GM21528 (cell line): ENCODE measurements at regions not wholly inside any gene's neighbourhood (a gene's known extent, or its start where the extent isn't known, plus 50 kb on each side); places are given as distances from the start of the nearest gene placed in this dataset.
"Not testable (repeated sequence)": the region's sequence is repeated elsewhere in the genome, so short reads cannot be mapped to it uniquely, and the experiment has no call there.

Experiments
- ATAC-seq: cut with Tn5 transposase; IDR thresholded peaks from one replicate; pipeline ENCODE4 v1.9.1; 2021; ENCODE audit warnings: mild to moderate bottlenecking, moderate library complexity; ENCODE audit not compliant: unreplicated experiment, low FRiP score

GRCh38 chr13:54248306-54248705 is 1219.7 kb downstream of the OLFM4 start:
- no peak for ATAC-seq

GRCh38 chr13:54261856-54262255 is 1233.2 kb downstream of the OLFM4 start:
- no peak for ATAC-seq

- no peak for ATAC-seq
Measured at GRCh38 chr13:54263868-54264267, 1235.3 kb downstream of the OLFM4 start.

- ATAC-seq: not testable (repeated sequence)
Measured at GRCh38 chr13:54267253-54267668, 1238.6 kb downstream of the OLFM4 start.

GRCh38 chr13:54268013-54268695 is 1239.5 kb downstream of the OLFM4 start:
- not testable (repeated sequence) for ATAC-seq

GRCh38 chr13:54287062-54287764 is 1258.6 kb downstream of the OLFM4 start:
- ATAC-seq: no peak

GRCh38 chr13:54301085-54301484 is 1272.5 kb downstream of the OLFM4 start:
- ATAC-seq: no peak

GRCh38 chr13:54305377-54305776 is 1276.8 kb downstream of the OLFM4 start:
- no peak for ATAC-seq

- no peak for ATAC-seq
Measured at GRCh38 chr13:54312885-54313284, 1284.3 kb downstream of the OLFM4 start.

- no peak for ATAC-seq
Measured at GRCh38 chr13:54317722-54318121, 1289.1 kb downstream of the OLFM4 start.

GRCh38 chr13:54337540-54337939 is 1308.9 kb downstream of the OLFM4 start:
- ATAC-seq: no peak

- no peak for ATAC-seq
Measured at GRCh38 chr13:54347531-54347930, 1318.9 kb downstream of the OLFM4 start.

- no peak for ATAC-seq
Measured at GRCh38 chr13:54356209-54356608, 1327.6 kb downstream of the OLFM4 start.

GRCh38 chr13:54356849-54357248 is 1328.2 kb downstream of the OLFM4 start:
- ATAC-seq: no peak

GRCh38 chr13:54357284-54357933 is 1328.8 kb downstream of the OLFM4 start:
- no peak for ATAC-seq

- no peak for ATAC-seq
Measured at GRCh38 chr13:54361460-54361859, 1332.8 kb downstream of the OLFM4 start.

GRCh38 chr13:54366728-54367127 is 1338.1 kb downstream of the OLFM4 start:
- ATAC-seq: no peak

GRCh38 chr13:54367639-54368271 is 1339.1 kb downstream of the OLFM4 start:
- no peak for ATAC-seq

- ATAC-seq: no peak
Measured at GRCh38 chr13:54368387-54368786, 1339.8 kb downstream of the OLFM4 start.

GRCh38 chr13:54373211-54373610 is 1344.6 kb downstream of the OLFM4 start:
- ATAC-seq: no peak

- ATAC-seq: no peak
Measured at GRCh38 chr13:54379461-54379860, 1350.8 kb downstream of the OLFM4 start.
